ENCODE measurements at regions not wholly inside any gene's neighbourhood (a gene's known extent, or its start where the extent isn't known, plus 50 kb on each side); places are given as distances from the start of the nearest gene placed in this dataset.

- H3K9me1 ChIP-seq (ENCODE audit: insufficient read depth, low read length): no peaks in the 10 kb centered on the region
- no peak overlapping the region for H2BK5ac ChIP-seq (ENCODE audit: low read depth, low read length, poor library complexity, severe bottlenecking)
- no peak overlapping the region for H3K4ac ChIP-seq (ENCODE audit: low read depth, low read length)
- no peak for DNase-seq
- no peak overlapping the region for H3K4me2 ChIP-seq (ENCODE audit: low read depth, low read length)
- no peak overlapping the region for H2AK9ac ChIP-seq (replicated peaks; ENCODE audit: low read depth, low read length, poor library complexity)
- H4K91ac ChIP-seq (ENCODE audit: insufficient read depth, low read depth, low read length): no peak overlapping the region
- H3K9ac ChIP-seq (ENCODE audit: low read depth, low read length): no peak overlapping the region
- no peak overlapping the region for H4K5ac ChIP-seq (ENCODE audit: low read depth, low read length)
- no peak overlapping the region for H3K56ac ChIP-seq (ENCODE audit: extremely low read depth, insufficient read depth, low read length)
- H2BK120ac ChIP-seq (ENCODE audit: low read depth, low read length): no peak overlapping the region
- H2BK20ac ChIP-seq (ENCODE audit: low read depth, low read length): no peak overlapping the region
- H3K4me3 ChIP-seq (ENCODE audit: insufficient read depth, low read depth, low read length): no peak overlapping the region
- peaks cover 60% of the 10 kb centered on the region for H3K27me3 ChIP-seq (ENCODE audit: control insufficient read depth, insufficient read depth, low read length)
- H3K27ac ChIP-seq (ENCODE audit: insufficient read depth, low read length): no peak overlapping the region
- H2AK5ac ChIP-seq (ENCODE audit: low read depth, low read length): no peak overlapping the region
- intact Hi-C loops (cut with micrococcal nuclease) (no loop called here), in situ Hi-C loops (cut with MboI; ENCODE audit: low sequenced_read_pairs) (no loop called here), dilution Hi-C loops (cut with HindIII; ENCODE audit: low sequenced_read_pairs, unreplicated experiment) (no loop called here)
- no peak overlapping the region for H3K14ac ChIP-seq (replicated peaks; ENCODE audit: low read depth, low read length)
- CTCF ChIA-PET: no interaction called here
- no peak for TF ChIP-seq BHLHE40 (IDR thresholded peaks at IDR 0.05; ENCODE audit: low read depth, low read length)
- peak; percentile 34; the same call in 1 of the 2 replicates for TF ChIP-seq CEBPB (IDR thresholded peaks at IDR 0.05; ENCODE audit: low read depth, low read length)
- POLR2A ChIA-PET (ENCODE audit: unreplicated experiment): no interaction called here
- no peak overlapping the region for H3K18ac ChIP-seq (ENCODE audit: low read depth, low read length)
- no peak overlapping the region for H2AFZ ChIP-seq (replicated peaks; ENCODE audit: low read length, poor library complexity)
- H2BK15ac ChIP-seq (ENCODE audit: low read depth, low read length): no peak overlapping the region
- no TSS peak for BruUV-seq (replicated peaks)
- H3K4me1 ChIP-seq (ENCODE audit: control insufficient read depth, insufficient read depth, low read length): no peaks in the 10 kb centered on the region
- no peak overlapping the region for H4K8ac ChIP-seq (ENCODE audit: low read depth in 2 of 2, low read length in 2 of 2)
- H3K9me3 ChIP-seq (ENCODE audit: control insufficient read depth, insufficient read depth, low read length): peaks cover 6% of the 10 kb centered on the region; the same call in 1 of the 2 replicates
- no peaks in the 10 kb centered on the region for H3K36me3 ChIP-seq (ENCODE audit: control insufficient read depth, insufficient read depth, low read length)
- no peak for ATAC-seq (ENCODE audit: low read depth)
- H3K79me1 ChIP-seq (ENCODE audit: low read depth in 1 of 2, low read length in 2 of 2): no peaks in the 10 kb centered on the region
- no peak overlapping the region for H3K23ac ChIP-seq (ENCODE audit: low read depth, low read length)
- H4K20me1 ChIP-seq (ENCODE audit: insufficient read depth, low read length): no peaks in the 10 kb centered on the region
- WGBS, 2 experiments (ENCODE audit: extremely low coverage in 2 of 2, insufficient read length in 1 of 2): 14% methylated on average over 1 of the region's 4 CpGs; no CpG with 5 or more reads in 1 of the 2 experiments
Observed at GRCh38 chr10:22479419-22479818, 134.1 kb downstream of the SPAG6 start.

Data from IMR-90 (cell line).